ENCODE measurements at regions not wholly inside any gene's neighbourhood (a gene's known extent, or its start where the extent isn't known, plus 50 kb on each side); places are given as distances from the start of the nearest gene placed in this dataset.

GRCh38 chr2:60331115-60331809 is 222.2 kb downstream of the BCL11A start:
- no peak for TF ChIP-seq CTCF (IDR thresholded peaks at IDR 0.05)
- no peak overlapping the region for H3K4me3 ChIP-seq
- H3K36me3 ChIP-seq = no peaks in the 10 kb centered on the region
- no peaks in the 10 kb centered on the region for H3K27me3 ChIP-seq (replicated peaks; ENCODE audit: insufficient read depth)
- DNase-seq (ENCODE audit: low spot score) (no peak), ATAC-seq (ENCODE audit: insufficient number of reproducible peaks, low FRiP score, low read depth) (no peak)
- H3K9me3 ChIP-seq = peaks cover 5% of the 10 kb centered on the region
- no peak overlapping the region for H3K27ac ChIP-seq
- no peaks in the 10 kb centered on the region for H3K4me1 ChIP-seq (ENCODE audit: control insufficient read depth in 1 of 2, low read depth in 2 of 2)

GRCh38 chr2:60329225-60329624 is 224.2 kb downstream of the BCL11A start:
- no peak for TF ChIP-seq CTCF (IDR thresholded peaks at IDR 0.05)
- no peak for ATAC-seq (ENCODE audit: insufficient number of reproducible peaks, low FRiP score, low read depth)
- H3K27me3 ChIP-seq (replicated peaks; ENCODE audit: insufficient read depth) = no peaks in the 10 kb centered on the region

GRCh38 chr2:60324536-60324935 is 228.9 kb downstream of the BCL11A start:
- Histone ChIP-seq H3K9me3 (peaks cover 11% of the 10 kb centered on the region), H3K36me3 (no peaks in the 10 kb centered on the region), H3K4me1 (ENCODE audit: control insufficient read depth in 1 of 2, low read depth in 2 of 2) (no peaks in the 10 kb centered on the region), H3K4me3 (no peak overlapping the region), H3K27ac (no peak overlapping the region), H3K27me3 (replicated peaks; ENCODE audit: insufficient read depth) (no peaks in the 10 kb centered on the region)
- no peak for TF ChIP-seq CTCF (IDR thresholded peaks at IDR 0.05)
- ATAC-seq (ENCODE audit: insufficient number of reproducible peaks, low FRiP score, low read depth) = no peak
- no peak for DNase-seq (ENCODE audit: low spot score)

More at GRCh38 chr2:60329225-60329624, 224.2 kb downstream of the BCL11A start:
- Histone ChIP-seq H3K9me3 (peaks cover 11% of the 10 kb centered on the region), H3K36me3 (no peaks in the 10 kb centered on the region), H3K4me1 (ENCODE audit: control insufficient read depth in 1 of 2, low read depth in 2 of 2) (no peaks in the 10 kb centered on the region), H3K4me3 (no peak overlapping the region), H3K27ac (no peak overlapping the region)
- DNase-seq (ENCODE audit: low spot score) = no peak

GRCh38 chr2:60321816-60322215 is 231.6 kb downstream of the BCL11A start:
- H3K4me1 ChIP-seq (ENCODE audit: control insufficient read depth in 1 of 2, low read depth in 2 of 2) = no peaks in the 10 kb centered on the region
- H3K9me3 ChIP-seq = peaks cover 11% of the 10 kb centered on the region
- no peak for TF ChIP-seq CTCF (IDR thresholded peaks at IDR 0.05)
- H3K27me3 ChIP-seq (replicated peaks; ENCODE audit: insufficient read depth) = no peaks in the 10 kb centered on the region
- no peak overlapping the region for H3K27ac ChIP-seq
- ATAC-seq (ENCODE audit: insufficient number of reproducible peaks, low FRiP score, low read depth) (no peak), DNase-seq (ENCODE audit: low spot score) (no peak)
- no peaks in the 10 kb centered on the region for H3K36me3 ChIP-seq
- H3K4me3 ChIP-seq = no peak overlapping the region

GRCh38 chr2:60320724-60321123 is 232.7 kb downstream of the BCL11A start:
- ATAC-seq (ENCODE audit: insufficient number of reproducible peaks, low FRiP score, low read depth) = no peak
- Histone ChIP-seq H3K27me3 (replicated peaks; ENCODE audit: insufficient read depth) (no peaks in the 10 kb centered on the region), H3K27ac (no peak overlapping the region), H3K4me3 (no peak overlapping the region), H3K36me3 (no peaks in the 10 kb centered on the region), H3K4me1 (ENCODE audit: control insufficient read depth in 1 of 2, low read depth in 2 of 2) (no peaks in the 10 kb centered on the region), H3K9me3 (peaks cover under 1% of the 10 kb centered on the region)
- DNase-seq (ENCODE audit: low spot score) = no peak
- no peak for TF ChIP-seq CTCF (IDR thresholded peaks at IDR 0.05)
